HG03196 (cell line): ENCODE measurements at regions not wholly inside any gene's neighbourhood (a gene's known extent, or its start where the extent isn't known, plus 50 kb on each side); places are given as distances from the start of the nearest gene placed in this dataset.
"Not testable (repeated sequence)": the region's sequence is repeated elsewhere in the genome, so short reads cannot be mapped to it uniquely, and the experiment has no call there.

Source experiments
- ATAC-seq: cut with Tn5 transposase; IDR thresholded peaks from one replicate; pipeline ENCODE4 v1.9.1; 2021; ENCODE audit not compliant: unreplicated experiment

DNA sequence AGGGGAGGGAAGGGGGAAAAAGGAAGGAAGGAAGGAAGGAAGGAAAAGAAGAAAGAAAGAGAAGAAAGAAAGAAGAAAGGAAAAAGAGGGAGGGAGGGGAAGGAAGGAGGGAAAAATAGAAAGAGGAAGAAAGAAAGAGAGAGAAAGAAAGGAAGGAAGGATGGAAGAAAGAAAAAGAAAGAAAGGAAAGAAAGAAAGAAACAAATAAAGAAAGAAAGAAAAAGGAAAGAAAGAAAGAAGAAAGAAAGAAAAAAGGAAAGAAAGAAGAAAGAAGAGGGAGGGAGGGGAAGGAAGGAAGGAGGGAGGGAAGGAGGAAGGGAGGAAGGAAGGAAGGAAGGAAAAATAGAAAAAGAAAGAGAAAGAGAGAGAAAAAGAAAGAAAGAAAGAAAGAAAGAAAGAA, 315.8 kb upstream of the PIK3C3 start:
- ATAC-seq = no peak

DNA sequence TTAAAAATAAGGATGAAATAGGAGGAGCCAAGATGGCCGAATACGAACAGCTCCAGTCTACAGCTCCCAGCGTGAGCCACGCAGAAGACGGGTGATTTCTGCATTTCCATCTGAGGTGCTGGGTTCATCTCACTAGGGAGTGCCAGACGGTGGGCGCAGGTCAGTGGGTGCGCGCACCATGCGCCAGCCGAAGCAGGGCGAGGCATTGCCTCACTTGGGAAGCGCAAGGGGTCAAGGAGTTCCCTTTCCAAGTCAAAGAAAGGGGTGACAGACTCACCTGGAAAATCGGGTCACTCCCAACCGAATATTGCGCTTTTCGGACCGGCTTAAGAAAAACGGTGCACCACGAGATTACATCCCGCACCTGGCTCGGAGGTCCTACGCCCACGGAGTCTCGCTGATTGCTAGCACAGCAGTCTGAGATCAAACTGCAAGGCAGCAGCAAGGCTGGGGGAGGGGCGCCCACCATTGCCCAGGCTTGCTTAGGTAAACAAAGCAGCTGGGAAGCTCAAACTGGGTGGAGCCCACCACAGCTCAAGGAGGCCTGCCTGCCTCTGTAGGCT, 323.2 kb upstream of the PIK3C3 start:
- ATAC-seq = not testable (repeated sequence)

GRCh38 chr18:41630232-41630886, 324.7 kb upstream of the PIK3C3 start:
- ATAC-seq = no peak

DNA sequence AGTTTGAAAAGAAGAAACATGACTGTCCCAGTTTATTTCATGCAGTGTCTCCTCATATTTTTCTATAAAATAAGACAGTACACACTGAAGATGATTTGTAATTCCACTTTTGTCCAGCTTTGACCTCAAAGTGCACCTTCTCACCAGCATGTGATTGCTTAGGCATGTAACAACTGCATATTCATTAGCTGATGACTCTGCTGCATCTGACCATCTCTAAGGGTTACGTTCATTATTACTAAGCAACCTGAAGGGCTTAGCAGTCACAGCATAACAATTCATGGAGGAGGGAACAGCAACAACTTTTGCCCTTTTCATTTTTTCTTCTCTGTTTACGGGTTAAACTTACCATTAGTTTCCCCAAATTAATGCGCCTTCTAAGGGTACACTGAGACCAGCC, 330.6 kb upstream of the PIK3C3 start:
- ATAC-seq = no peak

GRCh38 chr18:41621177-41621576, 333.9 kb upstream of the PIK3C3 start:
- no peak for ATAC-seq

- no peak for ATAC-seq
Measured at GRCh38 chr18:41618147-41618546, 336.9 kb upstream of the PIK3C3 start.

GRCh38 chr18:41617647-41618046, 337.4 kb upstream of the PIK3C3 start:
- no peak for ATAC-seq

DNA sequence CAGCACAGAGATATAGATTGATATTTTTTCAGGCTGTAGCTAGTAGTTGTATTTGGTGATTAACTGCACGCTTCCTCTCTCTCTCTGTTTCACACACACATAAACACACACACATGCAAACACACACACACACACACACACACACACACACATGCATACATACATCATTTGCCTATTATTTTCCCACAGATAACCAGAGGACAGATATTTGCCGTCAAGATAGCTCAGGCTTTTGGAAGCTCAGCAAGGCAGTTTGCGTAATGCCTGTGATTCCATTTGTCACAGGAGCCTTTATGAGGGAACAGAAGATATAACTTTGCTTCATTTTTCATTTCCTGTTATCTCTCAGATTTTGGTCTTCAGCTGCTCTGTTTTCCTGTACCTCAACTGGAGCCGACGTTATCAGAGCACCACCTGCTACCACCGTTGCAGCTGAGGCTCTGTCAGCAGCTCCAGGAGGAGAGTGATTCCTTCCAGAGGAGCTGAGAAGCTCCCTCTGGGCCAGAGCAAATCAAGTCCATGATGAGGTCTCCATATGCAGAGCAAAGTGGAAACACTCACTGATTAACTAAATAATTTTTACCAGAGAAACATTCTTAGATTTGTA, 341.9 kb upstream of the PIK3C3 start:
- no peak for ATAC-seq

DNA sequence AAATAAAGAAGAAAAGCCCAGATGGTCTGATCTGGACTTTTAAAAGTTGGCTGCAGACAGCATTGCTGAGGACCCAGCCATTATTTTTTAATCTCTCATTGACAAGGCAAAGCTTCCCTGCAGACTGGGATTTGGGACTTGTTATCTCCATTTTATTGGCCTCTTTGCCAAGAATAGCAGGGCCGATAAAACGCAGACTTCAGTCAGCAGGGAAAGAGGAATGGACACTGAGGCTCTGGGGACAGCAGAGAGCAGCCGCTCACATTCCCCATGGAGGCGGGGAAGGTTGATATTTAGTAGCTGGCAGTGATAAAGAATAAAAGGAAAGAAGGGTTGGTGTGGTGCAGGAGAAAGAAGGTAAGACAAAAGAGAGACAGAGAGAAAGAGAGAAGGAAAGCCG, 350.1 kb upstream of the PIK3C3 start:
- ATAC-seq = no peak

DNA sequence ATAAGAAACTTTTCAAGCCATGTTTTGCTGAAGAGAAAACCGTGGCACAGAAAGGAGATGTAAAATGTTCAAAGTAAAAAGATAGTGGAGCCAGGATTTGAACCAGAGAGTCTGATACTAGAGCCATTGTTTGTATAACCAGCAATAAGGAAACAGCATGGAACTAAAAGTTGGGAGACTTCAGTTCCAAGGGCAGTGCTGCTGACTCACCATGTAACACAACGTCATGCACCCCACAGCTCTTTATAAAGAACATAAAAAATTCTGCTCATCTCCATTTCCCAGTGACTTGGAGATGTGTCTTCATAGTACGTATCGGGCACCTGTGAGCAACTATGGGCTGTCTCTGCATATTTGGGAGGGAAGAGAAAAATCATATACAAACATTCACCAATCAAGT, 353.0 kb upstream of the PIK3C3 start:
- no peak for ATAC-seq

- no peak for ATAC-seq
Measured at GRCh38 chr18:41600693-41601391, 354.2 kb upstream of the PIK3C3 start.

DNA sequence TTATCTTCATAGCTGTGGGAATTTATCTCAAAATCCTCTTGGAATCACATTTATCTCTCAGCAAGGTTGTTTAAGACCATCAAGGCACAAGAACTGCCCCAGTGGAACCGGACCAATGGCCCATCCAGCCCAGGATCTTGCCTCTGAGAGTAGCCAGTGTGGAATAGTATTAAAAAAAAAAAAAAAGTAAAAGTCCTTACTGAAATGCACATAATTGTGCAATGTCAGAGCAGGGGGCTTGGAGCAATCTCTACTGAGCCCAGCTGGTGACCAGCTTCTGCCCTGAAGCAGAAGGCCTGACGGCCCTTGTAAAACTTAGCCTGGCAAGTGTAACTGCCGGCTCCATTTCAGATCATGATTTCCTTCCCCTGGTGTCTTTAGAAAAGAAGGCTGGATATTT, 355.6 kb upstream of the PIK3C3 start:
- no peak for ATAC-seq

GRCh38 chr18:41594582-41594981, 360.5 kb upstream of the PIK3C3 start:
- ATAC-seq = no peak

- ATAC-seq = no peak
Measured at GRCh38 chr18:41593171-41593675, 361.8 kb upstream of the PIK3C3 start.

GRCh38 chr18:41587976-41588375, 367.1 kb upstream of the PIK3C3 start:
- ATAC-seq = no peak

- ATAC-seq = no peak
Measured at GRCh38 chr18:41585512-41585911, 369.5 kb upstream of the PIK3C3 start.

GRCh38 chr18:41579185-41579584, 375.8 kb upstream of the PIK3C3 start:
- no peak for ATAC-seq

GRCh38 chr18:41577529-41577928, 377.5 kb upstream of the PIK3C3 start:
- no peak for ATAC-seq

DNA sequence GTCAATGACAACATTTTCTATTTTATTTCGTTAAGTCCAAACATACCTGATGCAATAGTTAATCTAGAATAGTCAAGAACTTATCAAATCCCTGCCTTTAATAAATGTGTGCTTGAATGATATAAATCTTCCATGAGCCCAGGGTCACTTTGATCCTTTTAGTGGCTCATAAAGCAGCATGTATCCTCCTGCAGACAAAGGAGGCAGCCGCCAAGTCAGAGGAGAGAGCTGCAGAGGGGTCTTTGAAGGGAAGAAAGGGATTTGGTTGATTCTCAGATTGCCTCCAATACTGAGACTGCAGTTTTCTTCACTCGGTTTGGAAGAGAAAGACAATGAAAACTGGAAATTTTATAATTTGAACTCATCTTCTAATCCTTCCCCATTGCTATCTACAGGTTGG, 378.4 kb upstream of the PIK3C3 start:
- ATAC-seq = no peak

- ATAC-seq = no peak
Measured at GRCh38 chr18:41569867-41570266, 385.2 kb upstream of the PIK3C3 start.

DNA sequence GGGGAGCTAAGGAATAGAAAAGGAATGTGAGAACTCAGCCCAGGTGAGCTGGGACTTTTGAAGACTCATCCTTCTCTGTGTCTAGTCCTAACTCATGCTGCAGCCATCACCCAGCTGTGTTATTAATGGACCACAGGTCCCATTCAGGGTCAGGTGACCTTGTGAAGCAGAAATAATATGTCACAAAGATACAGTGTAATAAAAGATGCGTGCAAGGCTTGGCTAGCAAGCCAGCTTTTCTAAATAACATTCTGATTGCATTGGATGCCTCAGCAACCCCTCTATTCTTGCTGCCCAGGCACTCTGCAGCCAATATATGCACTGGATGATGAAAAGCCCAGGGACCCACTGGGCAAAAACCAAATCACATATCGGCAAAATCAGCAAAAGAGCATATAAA, 393.1 kb upstream of the PIK3C3 start:
- no peak for ATAC-seq

GRCh38 chr18:41558715-41559114, 396.3 kb upstream of the PIK3C3 start:
- no peak for ATAC-seq
